Uterus (tissue), 2 donors: ENCODE measurements at regions not wholly inside any gene's neighbourhood (a gene's known extent, or its start where the extent isn't known, plus 50 kb on each side); places are given as distances from the start of the nearest gene placed in this dataset.

Experiments
- CTCF ChIP-seq, 4 experiments: fragments of 200-600 bp in 2 of 4; fragments of 450-650 bp in 2 of 4; sonication (generic) in 2 of 4; IDR thresholded peaks; one replicate each; pipeline ENCODE4 v1.5.1; 2016 to 2019; ENCODE audit warnings: antibody characterized with exemption in 4 of 4, mild to moderate bottlenecking in 2 of 4, moderate library complexity in 1 of 4
- POLR2A ChIP-seq, 2 donors: fragments of 450-650 bp; IDR thresholded peaks; one replicate each; pipeline ENCODE4 v1.6.1; 2016; ENCODE audit warnings: antibody characterized with exemption in 2 of 2, mild to moderate bottlenecking in 1 of 2, moderate library complexity in 1 of 2

GRCh38 chr12:90897986-90898385, 57.0 kb downstream of the CCER1 start:
- TF ChIP-seq CTCF (IDR thresholded peaks at IDR 0.05) (no peak), POLR2A (IDR thresholded peaks at IDR 0.05) (no peak)
